Activated CD4-positive, alpha-beta T cell treated with anti-CD3 and anti-CD28 coated beads, Interleukin-2, Interleukin-4, amounts not matched to agents 100 ng/mL and 50 ng/mL, durations not matched to agents 16 hours and 8 hours (primary cell): ENCODE measurements at regions not wholly inside any gene's neighbourhood (a gene's known extent, or its start where the extent isn't known, plus 50 kb on each side); places are given as distances from the start of the nearest gene placed in this dataset.
"Not testable (repeated sequence)": the region's sequence is repeated elsewhere in the genome, so short reads cannot be mapped to it uniquely, and the experiment has no call there.

Experiments
- DNase-seq: peaks from one replicate; pipeline ENCODE4 v3.0.0-alpha.2; 2020; ENCODE audit warnings: low spot score

GRCh38 chr3:95167748-95168147 lies 1104.9 kb downstream of the NSUN3 start:
- DNase-seq, result no peak

GRCh38 chr3:95168526-95168925 lies 1105.7 kb downstream of the NSUN3 start:
- DNase-seq, result no peak

- DNase-seq, result no peak
These were observed 1109.5 kb downstream of the NSUN3 start for GRCh38 chr3:95172164-95172943.

GRCh38 chr3:95177096-95177495 lies 1114.2 kb downstream of the NSUN3 start:
- DNase-seq, result no peak

- DNase-seq, result no peak
These were observed 1121.2 kb downstream of the NSUN3 start for GRCh38 chr3:95184038-95184437.

- DNase-seq, result no peak
These were observed 1126.5 kb downstream of the NSUN3 start for GRCh38 chr3:95189348-95189747.

- DNase-seq, result no peak
These were observed 1134.8 kb downstream of the NSUN3 start for GRCh38 chr3:95197661-95198060.

- no peak for DNase-seq
These were observed 1137.5 kb downstream of the NSUN3 start for GRCh38 chr3:95200384-95200783.

GRCh38 chr3:95210878-95211277 lies 1148.0 kb downstream of the NSUN3 start:
- DNase-seq, result no peak

- DNase-seq, result no peak
These were observed 1149.3 kb downstream of the NSUN3 start for GRCh38 chr3:95212117-95212516.

- no peak for DNase-seq
These were observed 1152.6 kb downstream of the NSUN3 start for GRCh38 chr3:95215437-95215957.

- no peak for DNase-seq
These were observed 1154.8 kb downstream of the NSUN3 start for GRCh38 chr3:95217661-95218060.

- no peak for DNase-seq
These were observed 1155.6 kb downstream of the NSUN3 start for GRCh38 chr3:95218484-95218883.

GRCh38 chr3:95226437-95226836 lies 1163.6 kb downstream of the NSUN3 start:
- no peak for DNase-seq

GRCh38 chr3:95227092-95227491 lies 1164.2 kb downstream of the NSUN3 start:
- no peak for DNase-seq

- no peak for DNase-seq
These were observed 1165.6 kb downstream of the NSUN3 start for GRCh38 chr3:95228416-95228815.

- DNase-seq, result no peak
These were observed 1173.1 kb downstream of the NSUN3 start for GRCh38 chr3:95235916-95236315.

- DNase-seq, result no peak
These were observed 1174.9 kb downstream of the NSUN3 start for GRCh38 chr3:95237783-95238182.

- DNase-seq, result no peak
These were observed 1177.5 kb downstream of the NSUN3 start for GRCh38 chr3:95240395-95240794.

GRCh38 chr3:95241256-95241655 lies 1178.4 kb downstream of the NSUN3 start:
- DNase-seq, result not testable (repeated sequence)

GRCh38 chr3:95246413-95246812 lies 1183.6 kb downstream of the NSUN3 start:
- DNase-seq, result no peak

GRCh38 chr3:95254061-95254460 lies 1191.2 kb downstream of the NSUN3 start:
- DNase-seq, result no peak

- no peak for DNase-seq
These were observed 1191.9 kb downstream of the NSUN3 start for GRCh38 chr3:95254758-95255157.

- DNase-seq, result no peak
These were observed 1202.3 kb downstream of the NSUN3 start for GRCh38 chr3:95265129-95265528.
